HepG2 (cell line): ENCODE measurements at regions not wholly inside any gene's neighbourhood (a gene's known extent, or its start where the extent isn't known, plus 50 kb on each side); places are given as distances from the start of the nearest gene placed in this dataset.
A peak's percentile ranks its signal among the peaks of the same experiment; 100 is the strongest.

Experiments
- ARID2 ChIP-seq: sonication (generic); formaldehyde crosslinking; IDR thresholded peaks from 2 replicates; pipeline ENCODE4 v1.8.1; 2022; ENCODE audit warnings: mild to moderate bottlenecking, missing genetic modification reagents, borderline replicate concordance
- ATF4 ChIP-seq, 2 experiments: fragments of 450-650 bp in 1 of 2; sonication (generic) in 1 of 2; formaldehyde crosslinking; IDR thresholded peaks; 2 replicates each; pipeline versions ENCODE4 v1.5.0 to v1.8.0; 2020 to 2022; ENCODE audit warnings: mild to moderate bottlenecking in 1 of 2, missing genetic modification reagents in 1 of 2
- DNMT3B ChIP-seq: conservative IDR thresholded peaks from 2 replicates; pipeline ENCODE4 v1.6.1; 2016; ENCODE audit warnings: missing biosample characterization, control low read depth
- KAT7 ChIP-seq: IDR thresholded peaks from 2 replicates; pipeline ENCODE4 v1.6.1; 2018; ENCODE audit warnings: borderline replicate concordance, missing compliant biosample characterization
- KAT8 ChIP-seq: IDR thresholded peaks from 2 replicates; pipeline ENCODE4 v1.6.1; 2016; ENCODE audit warnings: missing genetic modification reagents, missing compliant biosample characterization
- MAZ ChIP-seq, 2 experiments: sonication (generic) in 1 of 2; formaldehyde crosslinking in 1 of 2; IDR thresholded peaks; 2 replicates each; pipeline versions ENCODE4 v1.5.0 to v1.6.1; 2012 to 2020; ENCODE audit warnings: low read depth in 2 of 2, mild to moderate bottlenecking in 2 of 2, borderline replicate concordance in 1 of 2, improper control_type of control experiment in 1 of 2, low read length in 1 of 2, missing genetic modification reagents in 1 of 2, moderate library complexity in 1 of 2
- NONO ChIP-seq, 2 experiments: fragments of 450-650 bp in 1 of 2; sonication (generic) in 1 of 2; formaldehyde crosslinking in 1 of 2; IDR thresholded peaks in 1 of 2; conservative IDR thresholded peaks in 1 of 2; 2 replicates each; pipeline versions ENCODE4 v1.6.1 to v1.8.0; 2017 to 2022; ENCODE audit warnings: mild to moderate bottlenecking in 1 of 2, missing genetic modification reagents in 1 of 2, moderate library complexity in 1 of 2
- SAP130 ChIP-seq: IDR thresholded peaks from 2 replicates; pipeline ENCODE4 v1.6.1; 2016; ENCODE audit warnings: low read depth
- TOE1 ChIP-seq: sonication (generic); formaldehyde crosslinking; IDR thresholded peaks from 2 replicates; pipeline ENCODE4 v1.4.0; 2020; ENCODE audit warnings: mild to moderate bottlenecking, missing genetic modification reagents
- ZNF101 ChIP-seq: sonication (generic); formaldehyde crosslinking; IDR thresholded peaks from 2 replicates; pipeline ENCODE4 v1.4.0; 2020; ENCODE audit warnings: mild to moderate bottlenecking, low read depth, missing genetic modification reagents, borderline replicate concordance
- ZNF354B ChIP-seq: sonication (generic); formaldehyde crosslinking; IDR thresholded peaks from 2 replicates; pipeline ENCODE4 v1.8.0; 2022; ENCODE audit warnings: mild to moderate bottlenecking, missing genetic modification reagents
- ZNF431 ChIP-seq: sonication (generic); formaldehyde crosslinking; IDR thresholded peaks from 2 replicates; pipeline ENCODE4 v1.9.0; 2022; ENCODE audit warnings: missing genetic modification reagents, low read depth, mild to moderate bottlenecking, borderline replicate concordance
- ZNF598 ChIP-seq: sonication (generic); formaldehyde crosslinking; IDR thresholded peaks from 2 replicates; pipeline ENCODE4 v1.5.1; 2020; ENCODE audit warnings: mild to moderate bottlenecking, missing genetic modification reagents, borderline replicate concordance
- TF ChIP-seq, protein P1 (sequence below): sonication (generic); formaldehyde crosslinking; IDR thresholded peaks from 2 replicates; pipeline ENCODE4 v1.4.0; 2020; ENCODE audit warnings: missing genetic modification reagents, borderline replicate concordance
- TF ChIP-seq, protein P2 (sequence below), 2 experiments: sonication (generic) in 1 of 2; formaldehyde crosslinking in 1 of 2; IDR thresholded peaks; 2 replicates each; pipeline versions ENCODE4 v1.5.1 to v1.6.1; 2011 to 2020; ENCODE audit warnings: borderline replicate concordance in 1 of 2, low read depth in 1 of 2, low read length in 1 of 2, mild to moderate bottlenecking in 1 of 2, missing genetic modification reagents in 1 of 2, moderate library complexity in 1 of 2
- TF ChIP-seq, protein P3 (sequence below): sonication (generic); formaldehyde crosslinking; IDR thresholded peaks from 2 replicates; pipeline ENCODE4 v1.8.0; 2022; ENCODE audit warnings: missing genetic modification reagents, mild to moderate bottlenecking, moderate library complexity, borderline replicate concordance
- TF ChIP-seq, protein P4 (sequence below): sonication (generic); formaldehyde crosslinking; IDR thresholded peaks from 2 replicates; pipeline ENCODE4 v1.5.0; 2020; ENCODE audit warnings: missing genetic modification reagents, mild to moderate bottlenecking, borderline replicate concordance
- TF ChIP-seq, protein P5 (sequence below): sonication (generic); formaldehyde crosslinking; IDR thresholded peaks from 2 replicates; pipeline ENCODE4 v1.5.0; 2020; ENCODE audit warnings: mild to moderate bottlenecking, missing genetic modification reagents

DNA sequence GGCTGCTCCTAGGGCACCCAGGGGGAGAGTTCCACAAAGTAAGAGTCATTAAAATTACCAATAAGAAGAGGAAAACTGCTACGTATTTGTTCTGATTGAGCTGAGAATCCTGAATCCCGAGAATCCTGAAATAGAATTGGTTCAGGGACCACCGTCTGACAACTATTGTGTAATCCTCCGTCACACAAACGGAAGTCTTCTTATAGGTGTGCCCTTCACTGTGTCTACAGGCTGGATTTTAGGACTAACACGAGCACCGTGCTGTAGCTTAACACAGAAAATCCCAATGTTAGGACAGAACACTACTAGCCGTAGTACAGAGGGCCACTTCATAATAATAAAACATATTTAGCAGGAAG is 50.6 kb upstream of the RNF182 start (continued):
- TF ChIP-seq ZNF354B = 0 out of 2 replicates have a peak, but pooled peaks have one; percentile 7
- TF ChIP-seq MAZ (IDR thresholded peaks at IDR 0.05; ENCODE audit: borderline replicate concordance, low read depth, low read length) = no peak
- no peak for TF ChIP-seq MAZ (CRISPR knock-in tag; IDR thresholded peaks at IDR 0.05; ENCODE audit: low read depth)
- 0 out of 2 replicates have a peak, but pooled peaks have one; percentile 15 for TF ChIP-seq ZNF101 (CRISPR knock-in tag)
- TF ChIP-seq SAP130 (CRISPR knock-in tag) = no peak
- TF ChIP-seq, protein P1, sequence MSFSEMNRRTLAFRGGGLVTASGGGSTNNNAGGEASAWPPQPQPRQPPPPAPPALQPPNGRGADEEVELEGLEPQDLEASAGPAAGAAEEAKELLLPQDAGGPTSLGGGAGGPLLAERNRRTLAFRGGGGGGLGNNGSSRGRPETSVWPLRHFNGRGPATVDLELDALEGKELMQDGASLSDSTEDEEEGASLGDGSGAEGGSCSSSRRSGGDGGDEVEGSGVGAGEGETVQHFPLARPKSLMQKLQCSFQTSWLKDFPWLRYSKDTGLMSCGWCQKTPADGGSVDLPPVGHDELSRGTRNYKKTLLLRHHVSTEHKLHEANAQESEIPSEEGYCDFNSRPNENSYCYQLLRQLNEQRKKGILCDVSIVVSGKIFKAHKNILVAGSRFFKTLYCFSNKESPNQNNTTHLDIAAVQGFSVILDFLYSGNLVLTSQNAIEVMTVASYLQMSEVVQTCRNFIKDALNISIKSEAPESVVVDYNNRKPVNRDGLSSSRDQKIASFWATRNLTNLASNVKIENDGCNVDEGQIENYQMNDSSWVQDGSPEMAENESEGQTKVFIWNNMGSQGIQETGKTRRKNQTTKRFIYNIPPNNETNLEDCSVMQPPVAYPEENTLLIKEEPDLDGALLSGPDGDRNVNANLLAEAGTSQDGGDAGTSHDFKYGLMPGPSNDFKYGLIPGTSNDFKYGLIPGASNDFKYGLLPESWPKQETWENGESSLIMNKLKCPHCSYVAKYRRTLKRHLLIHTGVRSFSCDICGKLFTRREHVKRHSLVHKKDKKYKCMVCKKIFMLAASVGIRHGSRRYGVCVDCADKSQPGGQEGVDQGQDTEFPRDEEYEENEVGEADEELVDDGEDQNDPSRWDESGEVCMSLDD (CRISPR knock-in tag) = no peak
- TF ChIP-seq, protein P2, sequence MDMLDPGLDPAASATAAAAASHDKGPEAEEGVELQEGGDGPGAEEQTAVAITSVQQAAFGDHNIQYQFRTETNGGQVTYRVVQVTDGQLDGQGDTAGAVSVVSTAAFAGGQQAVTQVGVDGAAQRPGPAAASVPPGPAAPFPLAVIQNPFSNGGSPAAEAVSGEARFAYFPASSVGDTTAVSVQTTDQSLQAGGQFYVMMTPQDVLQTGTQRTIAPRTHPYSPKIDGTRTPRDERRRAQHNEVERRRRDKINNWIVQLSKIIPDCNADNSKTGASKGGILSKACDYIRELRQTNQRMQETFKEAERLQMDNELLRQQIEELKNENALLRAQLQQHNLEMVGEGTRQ (IDR thresholded peaks at IDR 0.05; ENCODE audit: low read depth, low read length) = no peak
- TF ChIP-seq, protein P2 (CRISPR knock-in tag; IDR thresholded peaks at IDR 0.05; ENCODE audit: borderline replicate concordance) = 0 out of 2 replicates have a peak, but pooled peaks have one; percentile 23
- no peak for TF ChIP-seq DNMT3B (CRISPR knock-in tag)
- TF ChIP-seq, protein P3, sequence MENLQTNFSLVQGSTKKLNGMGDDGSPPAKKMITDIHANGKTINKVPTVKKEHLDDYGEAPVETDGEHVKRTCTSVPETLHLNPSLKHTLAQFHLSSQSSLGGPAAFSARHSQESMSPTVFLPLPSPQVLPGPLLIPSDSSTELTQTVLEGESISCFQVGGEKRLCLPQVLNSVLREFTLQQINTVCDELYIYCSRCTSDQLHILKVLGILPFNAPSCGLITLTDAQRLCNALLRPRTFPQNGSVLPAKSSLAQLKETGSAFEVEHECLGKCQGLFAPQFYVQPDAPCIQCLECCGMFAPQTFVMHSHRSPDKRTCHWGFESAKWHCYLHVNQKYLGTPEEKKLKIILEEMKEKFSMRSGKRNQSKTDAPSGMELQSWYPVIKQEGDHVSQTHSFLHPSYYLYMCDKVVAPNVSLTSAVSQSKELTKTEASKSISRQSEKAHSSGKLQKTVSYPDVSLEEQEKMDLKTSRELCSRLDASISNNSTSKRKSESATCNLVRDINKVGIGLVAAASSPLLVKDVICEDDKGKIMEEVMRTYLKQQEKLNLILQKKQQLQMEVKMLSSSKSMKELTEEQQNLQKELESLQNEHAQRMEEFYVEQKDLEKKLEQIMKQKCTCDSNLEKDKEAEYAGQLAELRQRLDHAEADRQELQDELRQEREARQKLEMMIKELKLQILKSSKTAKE (CRISPR knock-in tag) = no peak
- TF ChIP-seq ZNF431 = no peak
- no peak for TF ChIP-seq ZNF598 (CRISPR knock-in tag)
- TF ChIP-seq, protein P4, sequence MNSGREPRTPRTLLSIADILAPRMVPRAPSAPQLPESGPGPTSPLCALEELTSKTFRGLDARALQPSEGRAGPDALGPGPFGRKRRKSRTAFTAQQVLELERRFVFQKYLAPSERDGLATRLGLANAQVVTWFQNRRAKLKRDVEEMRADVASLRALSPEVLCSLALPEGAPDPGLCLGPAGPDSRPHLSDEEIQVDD (CRISPR knock-in tag) = no peak
- no peak for TF ChIP-seq NONO (IDR thresholded peaks at IDR 0.05)
- no peak for TF ChIP-seq NONO (CRISPR knock-in tag; conservative IDR thresholded peaks at IDR 0.05)
- TF ChIP-seq KAT8 (CRISPR knock-in tag) = no peak
- TF ChIP-seq, protein P5, sequence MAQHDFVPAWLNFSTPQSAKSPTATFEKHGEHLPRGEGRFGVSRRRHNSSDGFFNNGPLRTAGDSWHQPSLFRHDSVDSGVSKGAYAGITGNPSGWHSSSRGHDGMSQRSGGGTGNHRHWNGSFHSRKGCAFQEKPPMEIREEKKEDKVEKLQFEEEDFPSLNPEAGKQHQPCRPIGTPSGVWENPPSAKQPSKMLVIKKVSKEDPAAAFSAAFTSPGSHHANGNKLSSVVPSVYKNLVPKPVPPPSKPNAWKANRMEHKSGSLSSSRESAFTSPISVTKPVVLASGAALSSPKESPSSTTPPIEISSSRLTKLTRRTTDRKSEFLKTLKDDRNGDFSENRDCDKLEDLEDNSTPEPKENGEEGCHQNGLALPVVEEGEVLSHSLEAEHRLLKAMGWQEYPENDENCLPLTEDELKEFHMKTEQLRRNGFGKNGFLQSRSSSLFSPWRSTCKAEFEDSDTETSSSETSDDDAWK (CRISPR knock-in tag) = no peak
- no peak for TF ChIP-seq KAT7
- no peak for TF ChIP-seq TOE1 (CRISPR knock-in tag)
- 0 out of 2 replicates have a peak, but pooled peaks have one; percentile 32 for TF ChIP-seq ARID2 (CRISPR knock-in tag)
- 0 out of 4 replicates have a peak, but pooled peaks of 1 of the 2 experiments have one; percentile 2 for TF ChIP-seq ATF4 (CRISPR knock-in tag; IDR thresholded peaks at IDR 0.05)
